Esophagus muscularis mucosa (tissue), 4 donors: ENCODE measurements at regions not wholly inside any gene's neighbourhood (a gene's known extent, or its start where the extent isn't known, plus 50 kb on each side); places are given as distances from the start of the nearest gene placed in this dataset.
A peak's percentile ranks its signal among the peaks of the same experiment; 100 is the strongest.

Source experiments
- DNase-seq: peaks from one replicate; pipeline ENCODE4 v3.0.0-alpha.2; 2017; ENCODE audit errors: extremely low spot score
- H3K27ac ChIP-seq, 4 donors: fragments of 200-600 bp; sonication (generic); replicated peaks in 1 of 4; 1 replicate in 3 of 4; 2 replicates in 1 of 4; pipeline ENCODE4 v1.5.1; 2016 to 2019; ENCODE audit warnings: mild to moderate bottlenecking in 1 of 4
- H3K27me3 ChIP-seq, 4 donors: fragments of 200-600 bp; sonication (generic); one replicate each; pipeline versions ENCODE4 v1.5.1 to v1.6.0; 2016 to 2019
- H3K36me3 ChIP-seq, 4 donors: fragments of 200-600 bp; sonication (generic); one replicate each; pipeline ENCODE4 v1.5.1; 2016 to 2019
- H3K4me1 ChIP-seq, 4 donors: fragments of 200-600 bp; sonication (generic); one replicate each; pipeline ENCODE4 v1.5.1; 2016 to 2019
- H3K4me3 ChIP-seq, 4 donors: fragments of 200-600 bp; sonication (generic); 1 replicate in 2 of 4; 2 replicates in 2 of 4; pipeline ENCODE4 v1.5.1; 2016 to 2019; ENCODE audit warnings: mild to moderate bottlenecking in 4 of 4, moderate library complexity in 1 of 4
- H3K9me3 ChIP-seq, 4 donors: fragments of 200-600 bp; sonication (generic); 1 replicate in 3 of 4; 2 replicates in 1 of 4; pipeline ENCODE4 v1.5.1; 2016 to 2019
- EP300 ChIP-seq: sonication (generic); formaldehyde crosslinking; IDR thresholded peaks from one replicate; pipeline ENCODE4 v1.6.1; 2017; ENCODE audit warnings: antibody characterized with exemption
- POLR2A ChIP-seq: fragments of 450-650 bp; IDR thresholded peaks from one replicate; pipeline ENCODE4 v1.6.1; 2017; ENCODE audit warnings: antibody characterized with exemption, moderate library complexity, mild to moderate bottlenecking, low read depth
- POLR2AphosphoS5 ChIP-seq, 2 donors: sonication (generic); formaldehyde crosslinking; IDR thresholded peaks; one replicate each; pipeline ENCODE4 v1.6.1; 2017; ENCODE audit warnings: antibody characterized with exemption in 2 of 2
- WGBS: methylation state at CpG from one replicate; pipeline ENCODE4 v1.1.5; 2018; 5-methylcytosine and 5-hydroxymethylcytosine counted together
- intact Hi-C: fragments of 100-400 bp; cut with DNase I; formaldehyde crosslinking; loops from one replicate; pipeline ENCODE4 v1.15.1; 2023
- TF ChIP-seq, protein P1 (sequence below), 3 experiments: fragments of 200-600 bp in 2 of 3; fragments of 450-650 bp in 1 of 3; sonication (generic) in 2 of 3; IDR thresholded peaks; one replicate each; pipeline ENCODE4 v1.5.1; 2017 to 2019; ENCODE audit warnings: antibody characterized with exemption in 3 of 3, mild to moderate bottlenecking in 2 of 3, moderate library complexity in 1 of 3

DNA sequence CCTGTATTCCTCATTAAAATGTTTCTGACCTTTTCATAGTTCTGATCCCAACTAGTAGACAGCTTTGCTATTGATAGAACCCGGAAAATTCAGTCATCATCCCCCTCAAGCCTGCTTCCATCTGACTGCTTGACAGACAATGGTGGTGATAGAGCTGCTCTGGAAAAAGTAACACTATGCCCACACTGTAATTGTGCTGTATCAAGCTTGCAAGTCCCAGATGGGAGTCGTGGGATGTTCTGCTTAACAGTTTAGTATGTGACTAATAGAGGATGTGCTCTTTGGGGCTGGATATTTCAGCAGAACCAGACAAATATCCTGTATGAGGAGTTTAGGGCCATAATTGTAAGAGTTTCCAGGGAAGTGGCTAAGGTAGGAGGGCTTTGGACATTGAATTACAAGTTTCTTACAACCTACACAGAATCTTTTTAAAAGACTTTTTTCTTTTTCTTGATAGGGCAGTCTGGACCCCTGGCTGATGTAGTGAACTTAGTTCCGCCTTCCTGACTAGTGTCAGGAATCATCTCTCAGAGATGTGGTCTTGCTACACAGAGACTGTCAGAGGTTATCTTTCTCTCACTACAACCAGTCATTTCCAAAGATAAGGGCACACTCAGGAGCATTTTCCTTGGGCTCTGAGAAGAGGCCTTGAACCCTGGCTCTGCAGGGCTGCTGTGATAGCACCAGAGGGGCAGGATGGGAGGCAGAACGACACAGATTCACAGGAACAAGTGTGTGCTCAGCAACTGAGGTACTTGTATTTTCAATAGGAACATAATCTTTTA lies 158.0 kb upstream of the RBMS1 start:
- TF ChIP-seq, protein P1, sequence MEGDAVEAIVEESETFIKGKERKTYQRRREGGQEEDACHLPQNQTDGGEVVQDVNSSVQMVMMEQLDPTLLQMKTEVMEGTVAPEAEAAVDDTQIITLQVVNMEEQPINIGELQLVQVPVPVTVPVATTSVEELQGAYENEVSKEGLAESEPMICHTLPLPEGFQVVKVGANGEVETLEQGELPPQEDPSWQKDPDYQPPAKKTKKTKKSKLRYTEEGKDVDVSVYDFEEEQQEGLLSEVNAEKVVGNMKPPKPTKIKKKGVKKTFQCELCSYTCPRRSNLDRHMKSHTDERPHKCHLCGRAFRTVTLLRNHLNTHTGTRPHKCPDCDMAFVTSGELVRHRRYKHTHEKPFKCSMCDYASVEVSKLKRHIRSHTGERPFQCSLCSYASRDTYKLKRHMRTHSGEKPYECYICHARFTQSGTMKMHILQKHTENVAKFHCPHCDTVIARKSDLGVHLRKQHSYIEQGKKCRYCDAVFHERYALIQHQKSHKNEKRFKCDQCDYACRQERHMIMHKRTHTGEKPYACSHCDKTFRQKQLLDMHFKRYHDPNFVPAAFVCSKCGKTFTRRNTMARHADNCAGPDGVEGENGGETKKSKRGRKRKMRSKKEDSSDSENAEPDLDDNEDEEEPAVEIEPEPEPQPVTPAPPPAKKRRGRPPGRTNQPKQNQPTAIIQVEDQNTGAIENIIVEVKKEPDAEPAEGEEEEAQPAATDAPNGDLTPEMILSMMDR (IDR thresholded peaks at IDR 0.05) = no peak
- no peak for TF ChIP-seq POLR2A
- TF ChIP-seq POLR2AphosphoS5 (IDR thresholded peaks at IDR 0.05) = no peak
- no peak for TF ChIP-seq EP300
- WGBS = 66% methylated on average over 4 of the region's 4 CpGs
- no peaks in the 10 kb centered on the region for H3K27me3 ChIP-seq
- no peak for DNase-seq
- no peaks in the 10 kb centered on the region for H3K36me3 ChIP-seq
- H3K4me3 ChIP-seq = no peak overlapping the region
- intact Hi-C loops = no loop called here
- peaks cover 0 to 22% (median 19%) of the 10 kb centered on the region in 4 donors for H3K4me1 ChIP-seq
- peak overlapping the region in 1 of 4 donors; percentile 22 for H3K27ac ChIP-seq
- H3K9me3 ChIP-seq = no peaks in the 10 kb centered on the region

DNA sequence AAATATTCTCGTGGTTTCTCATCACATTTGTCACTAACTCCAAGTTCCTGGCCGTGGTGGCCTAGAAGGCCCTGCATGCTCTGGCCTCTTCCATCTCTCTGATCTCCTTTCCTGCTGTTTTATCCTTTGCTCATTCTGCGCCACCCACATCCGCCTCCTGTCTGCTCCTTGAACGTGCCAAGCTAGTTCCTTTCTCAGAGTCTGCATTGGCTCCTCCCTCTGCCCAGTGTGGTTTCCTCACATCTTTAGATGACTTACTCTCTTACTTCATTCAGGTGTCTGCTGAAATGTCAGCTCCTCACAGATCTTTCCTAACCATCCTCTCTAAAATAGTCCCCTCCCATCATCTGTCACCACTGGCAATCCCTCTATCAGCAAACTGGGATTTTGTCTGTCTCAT lies 158.6 kb upstream of the RBMS1 start:
- Histone ChIP-seq H3K27ac (no peak overlapping the region), H3K4me1 (peaks cover under 1 to 28% (median 25%) of the 10 kb centered on the region in 4 donors), H3K36me3 (no peaks in the 10 kb centered on the region), H3K4me3 (no peak overlapping the region), H3K9me3 (no peaks in the 10 kb centered on the region), H3K27me3 (no peaks in the 10 kb centered on the region)
- DNase-seq = peak; percentile 91
- WGBS = 78% methylated on average over 5 of the region's 5 CpGs
- TF ChIP-seq POLR2A = no peak
- TF ChIP-seq POLR2AphosphoS5 (IDR thresholded peaks at IDR 0.05) = no peak
- TF ChIP-seq, protein P1 (IDR thresholded peaks at IDR 0.05) = no peak
- TF ChIP-seq EP300 = no peak
- intact Hi-C loops = no loop called here

DNA sequence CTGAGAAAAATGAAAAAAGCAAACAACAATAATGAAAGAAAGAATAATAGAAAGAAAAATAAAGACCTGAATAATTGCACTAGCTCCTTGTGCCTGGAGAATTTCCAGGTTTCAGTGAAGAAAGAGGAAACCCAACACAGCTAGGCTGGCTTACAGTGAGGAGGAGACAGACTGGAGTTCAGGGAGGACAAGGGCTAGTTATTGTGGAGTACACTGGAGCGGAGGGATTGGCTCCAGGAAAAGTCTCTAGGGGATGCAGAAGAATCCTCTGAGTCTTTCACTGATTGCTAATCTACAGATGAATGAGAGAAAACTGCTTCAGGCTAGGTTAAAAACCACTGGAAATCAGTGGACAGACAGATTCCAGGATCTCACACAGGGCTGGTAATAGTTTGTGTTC lies 163.6 kb upstream of the RBMS1 start:
- 55% methylated on average over 1 of the region's 1 CpG for WGBS
- Histone ChIP-seq H3K27ac (peak overlapping the region in 1 of 4 donors; percentile 6), H3K27me3 (no peaks in the 10 kb centered on the region), H3K36me3 (no peaks in the 10 kb centered on the region), H3K4me3 (no peak overlapping the region), H3K9me3 (no peaks in the 10 kb centered on the region), H3K4me1 (peaks cover 4 to 33% (median 22%) of the 10 kb centered on the region in 4 donors)
- DNase-seq = no peak
- TF ChIP-seq POLR2AphosphoS5 (IDR thresholded peaks at IDR 0.05) (no peak), POLR2A (no peak), EP300 (no peak)
- TF ChIP-seq, protein P1 (IDR thresholded peaks at IDR 0.05) = no peak
- intact Hi-C loops = no loop called here

DNA sequence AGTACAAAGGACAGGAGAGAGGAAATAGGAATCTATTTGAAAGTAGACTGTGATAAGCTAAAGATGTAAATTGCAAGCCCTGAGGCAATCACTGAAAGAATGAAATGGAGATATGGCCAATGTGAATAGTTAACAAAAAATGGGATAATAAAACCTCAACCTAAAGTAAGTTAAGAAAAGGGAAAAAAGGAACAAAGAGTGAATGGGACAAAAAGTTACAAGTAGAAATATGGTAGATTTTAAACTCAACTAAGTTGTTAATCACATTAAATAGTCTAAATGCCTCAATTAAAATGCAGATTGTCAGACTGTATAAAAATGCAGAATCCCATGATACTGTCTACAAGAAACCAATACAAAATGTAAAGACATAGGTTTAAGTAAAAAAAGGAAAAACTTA lies 165.2 kb upstream of the RBMS1 start:
- intact Hi-C loops = no loop called here
- TF ChIP-seq POLR2A = no peak
- TF ChIP-seq, protein P1 (IDR thresholded peaks at IDR 0.05) = no peak
- no peak for TF ChIP-seq EP300
- TF ChIP-seq POLR2AphosphoS5 (IDR thresholded peaks at IDR 0.05) = no peak
- no peak for DNase-seq

More for the DNA sequence above, 165.2 kb upstream of the RBMS1 start:
- Histone ChIP-seq H3K9me3 (no peaks in the 10 kb centered on the region), H3K4me3 (no peak overlapping the region), H3K36me3 (no peaks in the 10 kb centered on the region), H3K27me3 (no peaks in the 10 kb centered on the region), H3K4me1 (peaks cover 4 to 20% (median 11%) of the 10 kb centered on the region in 4 donors), H3K27ac (no peak overlapping the region)
